ENCODE measurements at regions not wholly inside any gene's neighbourhood (a gene's known extent, or its start where the extent isn't known, plus 50 kb on each side); places are given as distances from the start of the nearest gene placed in this dataset.
"Not testable (repeated sequence)": the region's sequence is repeated elsewhere in the genome, so short reads cannot be mapped to it uniquely, and the experiment has no call there.

- TF ChIP-seq CTCF, POLR2A (IDR thresholded peaks at IDR 0.05): not testable (repeated sequence)
Measured at GRCh38 chr2:163085366-163086024, 246.9 kb upstream of the KCNH7 start.
